ACHN (cell line): ENCODE measurements at regions not wholly inside any gene's neighbourhood (a gene's known extent, or its start where the extent isn't known, plus 50 kb on each side); places are given as distances from the start of the nearest gene placed in this dataset.

Experiments used
- DNase-seq: peaks from one replicate; pipeline ENCODE4 v3.0.0-alpha.2; 2015
- in situ Hi-C: cut with HindIII; loops from 2 replicates; pipeline ENCODE4 v1.10.0; 2017; ENCODE audit warnings: low sequenced_read_pairs, low pct_ligation_motif_present, low pct_unique_long_range_greater_than_20kb

- in situ Hi-C loops = no loop called here
- no peak for DNase-seq
These were observed 136.6 kb downstream of the PIK3R1 start for GRCh38 chr5:68352166-68352565.

- in situ Hi-C loops = no loop called here
These were observed 138.0 kb downstream of the PIK3R1 start for GRCh38 chr5:68353605-68354004.

GRCh38 chr5:68354315-68354714 lies 138.8 kb downstream of the PIK3R1 start:
- DNase-seq = no peak
- in situ Hi-C loops = no loop called here

More at GRCh38 chr5:68353605-68354004, 138.0 kb downstream of the PIK3R1 start:
- no peak for DNase-seq

GRCh38 chr5:68356216-68356615 lies 140.7 kb downstream of the PIK3R1 start:
- in situ Hi-C loops = no loop called here

GRCh38 chr5:68356623-68357022 lies 141.1 kb downstream of the PIK3R1 start:
- DNase-seq = no peak
- in situ Hi-C loops = no loop called here

More at GRCh38 chr5:68356216-68356615, 140.7 kb downstream of the PIK3R1 start:
- no peak for DNase-seq

GRCh38 chr5:68359699-68360098 lies 144.1 kb downstream of the PIK3R1 start:
- in situ Hi-C loops = no loop called here
- DNase-seq = no peak

- in situ Hi-C loops = no loop called here
- no peak for DNase-seq
These were observed 146.8 kb downstream of the PIK3R1 start for GRCh38 chr5:68362331-68362730.

- in situ Hi-C loops = no loop called here
- no peak for DNase-seq
These were observed 150.3 kb downstream of the PIK3R1 start for GRCh38 chr5:68365889-68366288.

GRCh38 chr5:68367287-68367686 lies 151.7 kb downstream of the PIK3R1 start:
- in situ Hi-C loops = no loop called here
- DNase-seq = no peak

- in situ Hi-C loops = no loop called here
- no peak for DNase-seq
These were observed 152.2 kb downstream of the PIK3R1 start for GRCh38 chr5:68367717-68368116.

GRCh38 chr5:68368311-68369022 lies 152.9 kb downstream of the PIK3R1 start:
- in situ Hi-C loops = no loop called here
- no peak for DNase-seq

- in situ Hi-C loops = no loop called here
- DNase-seq = no peak
These were observed 153.4 kb downstream of the PIK3R1 start for GRCh38 chr5:68369023-68369359.

GRCh38 chr5:68369457-68370125 lies 154.0 kb downstream of the PIK3R1 start:
- DNase-seq = no peak
- in situ Hi-C loops = no loop called here

- in situ Hi-C loops = no loop called here
These were observed 154.6 kb downstream of the PIK3R1 start for GRCh38 chr5:68370196-68370595.

GRCh38 chr5:68371607-68372006 lies 156.1 kb downstream of the PIK3R1 start:
- in situ Hi-C loops = no loop called here

More at GRCh38 chr5:68370196-68370595, 154.6 kb downstream of the PIK3R1 start:
- DNase-seq = no peak

GRCh38 chr5:68372161-68372560 lies 156.6 kb downstream of the PIK3R1 start:
- no peak for DNase-seq
- in situ Hi-C loops = no loop called here

More at GRCh38 chr5:68371607-68372006, 156.1 kb downstream of the PIK3R1 start:
- DNase-seq = no peak

- no peak for DNase-seq
- in situ Hi-C loops = no loop called here
These were observed 157.5 kb downstream of the PIK3R1 start for GRCh38 chr5:68373050-68373449.

- in situ Hi-C loops = no loop called here
- no peak for DNase-seq
These were observed 159.4 kb downstream of the PIK3R1 start for GRCh38 chr5:68374796-68375518.

GRCh38 chr5:68375540-68375939 lies 160.0 kb downstream of the PIK3R1 start:
- in situ Hi-C loops = no loop called here
- DNase-seq = no peak
